IPS-20b (cell line): ENCODE measurements at regions not wholly inside any gene's neighbourhood (a gene's known extent, or its start where the extent isn't known, plus 50 kb on each side); places are given as distances from the start of the nearest gene placed in this dataset.

ENCODE experiments used
- H3K27ac ChIP-seq: one replicate; pipeline ENCODE4 v1.5.1; 2013; ENCODE audit warnings: low read length
- H3K27me3 ChIP-seq: 2 replicates; pipeline ENCODE4 v1.6.1; 2013; ENCODE audit warnings: mild to moderate bottlenecking, low read length, inconsistent platforms; ENCODE audit not compliant: insufficient read depth
- H3K36me3 ChIP-seq: 2 replicates; pipeline ENCODE4 v1.6.1; 2013; ENCODE audit warnings: low read depth, mild to moderate bottlenecking, inconsistent platforms, low read length, moderate library complexity; ENCODE audit not compliant: insufficient read depth
- H3K4me1 ChIP-seq: 2 replicates; pipeline ENCODE4 v1.6.1; 2013; ENCODE audit warnings: mild to moderate bottlenecking, control low read depth, inconsistent platforms, low read length, moderate library complexity; ENCODE audit not compliant: insufficient read depth
- H3K4me3 ChIP-seq: 2 replicates; pipeline ENCODE4 v1.5.1; 2013; ENCODE audit warnings: mild to moderate bottlenecking, low read length, inconsistent platforms
- H3K9ac ChIP-seq: 2 replicates; pipeline ENCODE4 v1.6.1; 2013; ENCODE audit warnings: low read depth, mild to moderate bottlenecking, inconsistent platforms, low read length, moderate library complexity
- H3K9me3 ChIP-seq: 2 replicates; pipeline ENCODE4 v1.6.1; 2013; ENCODE audit warnings: mild to moderate bottlenecking, low read depth, low read length, inconsistent platforms; ENCODE audit not compliant: insufficient read depth

GRCh38 chr14:29299372-29299771 is 532.8 kb downstream of the FOXG1 start:
- Histone ChIP-seq H3K9me3 (peaks cover 15% of the 10 kb centered on the region; the same call in 1 of the 2 replicates), H3K27me3 (no peaks in the 10 kb centered on the region), H3K36me3 (no peaks in the 10 kb centered on the region), H3K9ac (no peak overlapping the region), H3K27ac (no peak overlapping the region), H3K4me1 (no peaks in the 10 kb centered on the region), H3K4me3 (no peak overlapping the region)

GRCh38 chr14:29301571-29301970 is 535.0 kb downstream of the FOXG1 start:
- no peaks in the 10 kb centered on the region for H3K4me1 ChIP-seq
- no peak overlapping the region for H3K27ac ChIP-seq
- no peaks in the 10 kb centered on the region for H3K9me3 ChIP-seq
- no peak overlapping the region for H3K9ac ChIP-seq
- H3K27me3 ChIP-seq, result no peaks in the 10 kb centered on the region
- H3K36me3 ChIP-seq, result no peaks in the 10 kb centered on the region
- no peak overlapping the region for H3K4me3 ChIP-seq

GRCh38 chr14:29310210-29310609 is 543.6 kb downstream of the FOXG1 start:
- Histone ChIP-seq H3K4me3 (no peak overlapping the region), H3K36me3 (no peaks in the 10 kb centered on the region), H3K27ac (no peak overlapping the region), H3K9me3 (no peaks in the 10 kb centered on the region), H3K27me3 (no peaks in the 10 kb centered on the region), H3K9ac (no peak overlapping the region), H3K4me1 (no peaks in the 10 kb centered on the region)

GRCh38 chr14:29310757-29311156 is 544.2 kb downstream of the FOXG1 start:
- H3K27ac ChIP-seq, result no peak overlapping the region

GRCh38 chr14:29311983-29312382 is 545.4 kb downstream of the FOXG1 start:
- Histone ChIP-seq H3K27ac (no peak overlapping the region), H3K27me3 (no peaks in the 10 kb centered on the region), H3K9ac (no peak overlapping the region), H3K4me1 (no peaks in the 10 kb centered on the region), H3K9me3 (no peaks in the 10 kb centered on the region), H3K4me3 (no peak overlapping the region), H3K36me3 (no peaks in the 10 kb centered on the region)

More at GRCh38 chr14:29310757-29311156, 544.2 kb downstream of the FOXG1 start:
- Histone ChIP-seq H3K27me3 (no peaks in the 10 kb centered on the region), H3K4me3 (no peak overlapping the region), H3K9ac (no peak overlapping the region), H3K36me3 (no peaks in the 10 kb centered on the region), H3K4me1 (no peaks in the 10 kb centered on the region), H3K9me3 (no peaks in the 10 kb centered on the region)

GRCh38 chr14:29316936-29317335 is 550.3 kb downstream of the FOXG1 start:
- Histone ChIP-seq H3K4me1 (no peaks in the 10 kb centered on the region), H3K4me3 (no peak overlapping the region), H3K27ac (no peak overlapping the region), H3K36me3 (no peaks in the 10 kb centered on the region), H3K9ac (no peak overlapping the region), H3K9me3 (no peaks in the 10 kb centered on the region), H3K27me3 (no peaks in the 10 kb centered on the region)

- no peaks in the 10 kb centered on the region for H3K27me3 ChIP-seq
- no peaks in the 10 kb centered on the region for H3K4me1 ChIP-seq
- H3K4me3 ChIP-seq, result no peak overlapping the region
- H3K9me3 ChIP-seq, result no peaks in the 10 kb centered on the region
- H3K36me3 ChIP-seq, result no peaks in the 10 kb centered on the region
- H3K27ac ChIP-seq, result no peak overlapping the region
- no peak overlapping the region for H3K9ac ChIP-seq
Observed at GRCh38 chr14:29317423-29317822, 550.8 kb downstream of the FOXG1 start.

GRCh38 chr14:29320286-29320685 is 553.7 kb downstream of the FOXG1 start:
- Histone ChIP-seq H3K27me3 (no peaks in the 10 kb centered on the region), H3K27ac (no peak overlapping the region), H3K4me1 (no peaks in the 10 kb centered on the region), H3K9ac (no peak overlapping the region), H3K9me3 (no peaks in the 10 kb centered on the region), H3K4me3 (no peak overlapping the region), H3K36me3 (no peaks in the 10 kb centered on the region)

GRCh38 chr14:29321646-29322045 is 555.1 kb downstream of the FOXG1 start:
- H3K9me3 ChIP-seq, result no peaks in the 10 kb centered on the region
- no peaks in the 10 kb centered on the region for H3K27me3 ChIP-seq
- H3K27ac ChIP-seq, result no peak overlapping the region
- H3K4me3 ChIP-seq, result no peak overlapping the region
- H3K9ac ChIP-seq, result no peak overlapping the region
- no peaks in the 10 kb centered on the region for H3K36me3 ChIP-seq
- H3K4me1 ChIP-seq, result no peaks in the 10 kb centered on the region

- Histone ChIP-seq H3K9ac (no peak overlapping the region), H3K36me3 (no peaks in the 10 kb centered on the region), H3K27ac (no peak overlapping the region), H3K27me3 (no peaks in the 10 kb centered on the region), H3K4me3 (no peak overlapping the region), H3K9me3 (no peaks in the 10 kb centered on the region), H3K4me1 (no peaks in the 10 kb centered on the region)
Observed at GRCh38 chr14:29339494-29340172, 573.0 kb downstream of the FOXG1 start.

GRCh38 chr14:29348504-29348903 is 579.1 kb downstream of the PRKD1 start:
- no peaks in the 10 kb centered on the region for H3K36me3 ChIP-seq
- H3K4me1 ChIP-seq, result no peaks in the 10 kb centered on the region
- H3K27me3 ChIP-seq, result no peaks in the 10 kb centered on the region
- no peak overlapping the region for H3K9ac ChIP-seq
- no peak overlapping the region for H3K27ac ChIP-seq
- no peaks in the 10 kb centered on the region for H3K9me3 ChIP-seq
- no peak overlapping the region for H3K4me3 ChIP-seq

- Histone ChIP-seq H3K27ac (no peak overlapping the region), H3K36me3 (no peaks in the 10 kb centered on the region), H3K9ac (no peak overlapping the region), H3K9me3 (no peaks in the 10 kb centered on the region), H3K4me1 (no peaks in the 10 kb centered on the region), H3K27me3 (no peaks in the 10 kb centered on the region), H3K4me3 (no peak overlapping the region)
Observed at GRCh38 chr14:29350496-29350895, 577.2 kb downstream of the PRKD1 start.
